HG02970 (cell line): ENCODE measurements at regions not wholly inside any gene's neighbourhood (a gene's known extent, or its start where the extent isn't known, plus 50 kb on each side); places are given as distances from the start of the nearest gene placed in this dataset.

ENCODE experiments used
- ATAC-seq: cut with Tn5 transposase; IDR thresholded peaks from one replicate; pipeline ENCODE4 v1.9.1; 2021; ENCODE audit warnings: mild to moderate bottlenecking, moderate library complexity, moderate number of reproducible peaks; ENCODE audit not compliant: unreplicated experiment, low FRiP score

DNA sequence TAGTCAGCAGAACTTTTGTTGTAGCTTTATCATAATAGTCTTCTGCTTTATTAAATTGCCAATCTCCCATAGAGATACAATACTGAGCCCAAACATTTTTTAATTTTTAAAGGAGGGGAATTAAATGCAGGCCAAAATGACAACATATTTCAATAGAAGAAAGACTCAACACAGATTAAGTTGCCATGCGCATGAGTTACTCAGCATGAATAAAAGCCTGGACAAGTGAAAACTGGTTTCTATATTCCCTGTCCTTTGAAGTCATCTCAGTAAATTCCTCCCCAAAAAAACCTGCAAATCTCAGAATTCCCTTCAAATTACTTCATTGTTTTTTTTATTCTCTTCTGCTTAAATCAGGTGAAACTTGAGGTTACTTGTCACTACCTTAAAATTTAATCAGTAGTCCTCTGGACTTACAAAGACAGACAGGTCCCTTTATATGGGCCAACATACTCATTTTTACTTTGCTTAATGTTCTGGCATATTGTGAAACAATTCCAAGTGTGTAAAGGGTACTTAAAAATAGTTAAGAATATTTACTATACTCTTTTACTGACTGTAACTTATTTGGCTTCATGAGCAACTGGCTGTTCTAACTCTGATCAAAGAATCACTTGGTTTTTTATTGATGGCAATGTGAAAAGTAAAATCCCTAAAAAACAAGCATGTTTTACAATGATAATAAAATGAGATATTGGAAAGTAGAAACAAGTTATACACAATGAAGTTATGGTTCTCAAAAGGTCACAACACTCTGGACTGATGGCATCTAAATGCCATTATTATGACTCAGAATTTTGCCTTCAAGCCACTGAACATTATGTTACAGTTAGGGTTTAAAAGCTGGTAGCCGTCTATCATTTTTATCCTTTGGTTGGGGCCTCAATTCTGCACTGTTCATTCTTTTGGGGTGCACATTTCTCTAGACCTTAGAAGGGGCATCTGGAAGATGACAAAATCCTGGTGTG is 49.9 kb upstream of the COL21A1 start:
- ATAC-seq: no peak
